Neuronal stem cell (in vitro differentiated cells): ENCODE measurements at regions not wholly inside any gene's neighbourhood (a gene's known extent, or its start where the extent isn't known, plus 50 kb on each side); places are given as distances from the start of the nearest gene placed in this dataset. TPM values are rescaled to one million over a fixed set of nuclear protein-coding genes. Genes with fewer than 3 reads are reported as not detected.

Experiments
- DNase-seq: peaks from one replicate; pipeline ENCODE4 v3.0.0-alpha.2; 2013; ENCODE audit warnings: low spot score
- H2AFZ ChIP-seq: one replicate; pipeline ENCODE4 v1.6.1; 2013; ENCODE audit warnings: mild to moderate bottlenecking, low read length, inconsistent platforms
- H2AK5ac ChIP-seq: 2 replicates; pipeline ENCODE4 v1.6.1; 2013; ENCODE audit warnings: low read depth, mild to moderate bottlenecking, inconsistent platforms, low read length, moderate library complexity, mixed read lengths
- H2BK120ac ChIP-seq: 2 replicates; pipeline ENCODE4 v1.6.1; 2013; ENCODE audit warnings: low read depth, mild to moderate bottlenecking, inconsistent platforms, low read length, moderate library complexity, mixed read lengths
- H2BK12ac ChIP-seq: one replicate; pipeline ENCODE4 v1.6.1; 2013; ENCODE audit warnings: low read length, inconsistent platforms
- H2BK15ac ChIP-seq: 2 replicates; pipeline ENCODE4 v1.6.1; 2013; ENCODE audit warnings: mild to moderate bottlenecking, low read length, inconsistent platforms, mixed read lengths
- H2BK5ac ChIP-seq: one replicate; pipeline ENCODE4 v1.6.1; 2013; ENCODE audit warnings: inconsistent platforms, mild to moderate bottlenecking, low read length, moderate library complexity
- H3K14ac ChIP-seq: one replicate; pipeline ENCODE4 v1.6.1; 2013; ENCODE audit warnings: low read length, inconsistent platforms
- H3K18ac ChIP-seq: 2 replicates; pipeline ENCODE4 v1.6.1; 2013; ENCODE audit warnings: low read length, inconsistent platforms
- H3K23ac ChIP-seq: 2 replicates; pipeline ENCODE4 v1.6.1; 2013; ENCODE audit warnings: low read depth, mild to moderate bottlenecking, mixed read lengths, low read length, inconsistent platforms; ENCODE audit not compliant: poor library complexity
- H3K27ac ChIP-seq: replicated peaks from 3 replicates; pipeline ENCODE4 v1.5.1; 2013; ENCODE audit warnings: low read length, inconsistent platforms
- H3K27me3 ChIP-seq, 3 experiments: 2 replicates each; pipeline ENCODE4 v1.6.1; 2013; ENCODE audit warnings: low read length in 3 of 3, mild to moderate bottlenecking in 2 of 3, inconsistent platforms in 1 of 3, low read depth in 1 of 3, mixed read lengths in 1 of 3, moderate library complexity in 1 of 3; ENCODE audit not compliant: control insufficient read depth in 3 of 3, insufficient read depth in 3 of 3
- H3K36me3 ChIP-seq, 2 donors: replicated peaks in 1 of 2; 2 replicates each; pipeline ENCODE4 v1.6.1; 2013; ENCODE audit warnings: low read length in 2 of 2; ENCODE audit not compliant: control insufficient read depth in 2 of 2, insufficient read depth in 2 of 2
- H3K4ac ChIP-seq: 2 replicates; pipeline ENCODE4 v1.6.1; 2013; ENCODE audit warnings: inconsistent platforms, mild to moderate bottlenecking, low read length, moderate library complexity
- H3K4me1 ChIP-seq, 2 donors: 1 replicate in 1 of 2; 2 replicates in 1 of 2; pipeline ENCODE4 v1.6.1; 2013; ENCODE audit warnings: low read length in 2 of 2, low read depth in 1 of 2; ENCODE audit not compliant: control insufficient read depth in 2 of 2, insufficient read depth in 1 of 2
- H3K4me2 ChIP-seq: one replicate; pipeline ENCODE4 v1.6.1; 2013; ENCODE audit warnings: mild to moderate bottlenecking, low read length, inconsistent platforms; ENCODE audit not compliant: insufficient read depth, poor library complexity, severe bottlenecking
- H3K4me3 ChIP-seq, 2 donors: 2 replicates each; pipeline ENCODE4 v1.5.1; 2013; ENCODE audit warnings: low read length in 2 of 2, mild to moderate bottlenecking in 2 of 2, inconsistent platforms in 1 of 2, moderate library complexity in 1 of 2
- H3K79me1 ChIP-seq: one replicate; pipeline ENCODE4 v1.6.1; 2013; ENCODE audit warnings: low read depth, mild to moderate bottlenecking, inconsistent platforms, low read length, moderate library complexity
- H3K9ac ChIP-seq: one replicate; pipeline ENCODE4 v1.6.1; 2013; ENCODE audit warnings: mild to moderate bottlenecking, low read depth, low read length, inconsistent platforms; ENCODE audit not compliant: poor library complexity
- H3K9me3 ChIP-seq, 2 donors: replicated peaks in 1 of 2; 2 replicates each; pipeline versions ENCODE3 to v1.6.1; 2013; ENCODE audit warnings: low read length in 2 of 2, mild to moderate bottlenecking in 2 of 2, inconsistent platforms in 1 of 2, low read depth in 1 of 2, mixed read lengths in 1 of 2, moderate library complexity in 1 of 2; ENCODE audit not compliant: control insufficient read depth in 2 of 2, insufficient read depth in 1 of 2
- H4K8ac ChIP-seq: one replicate; pipeline ENCODE4 v1.6.1; 2013; ENCODE audit warnings: low read depth, mild to moderate bottlenecking, inconsistent platforms, low read length, moderate library complexity
- H4K91ac ChIP-seq: one replicate; pipeline ENCODE4 v1.6.1; 2013; ENCODE audit warnings: low read length, low read depth, mild to moderate bottlenecking, inconsistent platforms; ENCODE audit not compliant: poor library complexity
- WGBS, 2 donors: extraction: QIAGEN DNeasy Blood & Tissue Kit; methylation state at CpG; one replicate each; pipeline ENCODE4 v1.1.7; 2013; ENCODE audit warnings: missing lambda C conversion rate in 2 of 2, mixed read lengths in 1 of 2; ENCODE audit not compliant: insufficient read length in 2 of 2, insufficient replicate concordance in 1 of 2; ENCODE audit errors: extremely low coverage in 2 of 2; 5-methylcytosine and 5-hydroxymethylcytosine counted together
- small RNA-seq: library from polyadenylated mRNA; stranded (forward); fragments of <200 nt; extraction: miRNeasy Mini kit (QIAGEN cat#:217004); gene quantifications from one replicate; pipeline ENCODE3, GENCODE V24; 2013; ENCODE audit not compliant: insufficient read depth

- no peak for DNase-seq
- no CpG with 5 or more reads among the region's 2 CpGs for WGBS, 2 donors
- Histone ChIP-seq H2BK15ac (no peak overlapping the region), H3K4me3 (no peak overlapping the region), H3K18ac (no peak overlapping the region), H3K14ac (no peak overlapping the region), H4K8ac (no peak overlapping the region), H3K36me3 (no peaks in the 10 kb centered on the region), H3K23ac (no peak overlapping the region), H3K4ac (no peak overlapping the region), H2BK5ac (no peak overlapping the region), H2AFZ (no peak overlapping the region), H2BK12ac (no peak overlapping the region), H3K79me1 (no peaks in the 10 kb centered on the region), H2AK5ac (no peak overlapping the region), H4K91ac (no peak overlapping the region), H3K4me2 (no peak overlapping the region), H3K4me1 (no peaks in the 10 kb centered on the region), H3K9ac (no peak overlapping the region), H3K27me3 (no peaks in the 10 kb centered on the region), H3K9me3 (no peaks in the 10 kb centered on the region), H2BK120ac (no peak overlapping the region), H3K27ac (no peak overlapping the region)
These were observed 80.9 kb upstream of the ISL1 start for GRCh38 chr5:51302343-51302742.

- no peaks in the 10 kb centered on the region for H3K36me3 ChIP-seq
- H2BK120ac ChIP-seq = no peak overlapping the region
- DNase-seq = no peak
- H4K91ac ChIP-seq = no peak overlapping the region
- no peak overlapping the region for H3K27ac ChIP-seq
- H3K9ac ChIP-seq = no peak overlapping the region
- no CpG with 5 or more reads among the region's 1 CpG for WGBS, 2 donors
- H3K23ac ChIP-seq = no peak overlapping the region
- no peak overlapping the region for H2BK5ac ChIP-seq
- no peak overlapping the region for H2BK12ac ChIP-seq
- no peaks in the 10 kb centered on the region for H3K9me3 ChIP-seq
- H3K4me3 ChIP-seq = no peak overlapping the region
- no peak overlapping the region for H2BK15ac ChIP-seq
- no peak overlapping the region for H3K4me2 ChIP-seq
- H3K27me3 ChIP-seq = no peaks in the 10 kb centered on the region
- H3K4me1 ChIP-seq = no peaks in the 10 kb centered on the region
- H3K14ac ChIP-seq = no peak overlapping the region
- H2AK5ac ChIP-seq = no peak overlapping the region
- no peak overlapping the region for H2AFZ ChIP-seq
- no peak overlapping the region for H3K18ac ChIP-seq
- no peaks in the 10 kb centered on the region for H3K79me1 ChIP-seq
- no peak overlapping the region for H4K8ac ChIP-seq
- no peak overlapping the region for H3K4ac ChIP-seq
These were observed 56.4 kb upstream of the ISL1 start for GRCh38 chr5:51326844-51327243.

Small RNAs in the stretch of these regions (small RNA-seq; reads per million reads assigned to genes)
- gene AC022441.3 (not detected), gene RNU6-1296P (not detected), gene RNU6-480P (not detected)
